Activated CD4-positive, alpha-beta memory T cell treated with anti-CD3 and anti-CD28 coated beads for 36 hours (primary cell): ENCODE measurements at regions not wholly inside any gene's neighbourhood (a gene's known extent, or its start where the extent isn't known, plus 50 kb on each side); places are given as distances from the start of the nearest gene placed in this dataset.
A peak's percentile ranks its signal among the peaks of the same experiment; 100 is the strongest.

Experiments used
- CTCF ChIA-PET: fragments of 350-600 bp; sonication (Branson Sonifier 250); formaldehyde crosslinking; loops from one replicate; lab custom pipeline; 2021; ENCODE audit warnings: antibody characterized with exemption, inconsistent platforms; lab: Charles Lee
- POLR2A ChIA-PET: fragments of 350-600 bp; sonication (Branson Sonifier 250); formaldehyde crosslinking; loops from one replicate; lab custom pipeline; 2021; ENCODE audit warnings: antibody characterized with exemption; lab: Charles Lee
- DNase-seq: peaks from one replicate; pipeline ENCODE4 v3.0.0-alpha.2; 2020
- H3K27ac Mint-ChIP-seq: one replicate; pipeline ENCODE4 v1.8.0; 2021; ENCODE audit warnings: mixed read lengths
- H3K27me3 Mint-ChIP-seq: one replicate; pipeline ENCODE4 v1.8.0; 2021; ENCODE audit warnings: mixed read lengths
- H3K36me3 Mint-ChIP-seq: one replicate; pipeline ENCODE4 v1.8.0; 2021; ENCODE audit warnings: mixed read lengths
- H3K4me1 Mint-ChIP-seq: one replicate; pipeline ENCODE4 v1.8.0; 2021; ENCODE audit warnings: low read depth, mixed read lengths
- H3K4me3 Mint-ChIP-seq: one replicate; pipeline ENCODE4 v1.8.0; 2021; ENCODE audit warnings: mild to moderate bottlenecking, mixed read lengths
- H3K9me3 Mint-ChIP-seq: one replicate; pipeline ENCODE4 v1.8.0; 2021; ENCODE audit warnings: mixed read lengths
- intact Hi-C: fragments of 100-400 bp; cut with micrococcal nuclease; formaldehyde crosslinking; loops from one replicate; pipeline ENCODE4 v1.15.1; 2023

GRCh38 chr12:67430708-67431335 is 161.7 kb downstream of the CAND1 start:
- CTCF ChIA-PET: interaction anchor here (1.0 to 1.3 kb wide), 3 partner anchors 9 to 512 kb away, joined by 3 to 7 read pairs (median 4); no protein-coding TSS in a partner anchor
- intact Hi-C loops: no loop called here
- POLR2A ChIA-PET: no interaction called here
- H3K27me3 Mint-ChIP-seq: no peaks in the 10 kb centered on the region
- no peaks in the 10 kb centered on the region for H3K9me3 Mint-ChIP-seq
- H3K4me1 Mint-ChIP-seq: peaks cover 9% of the 10 kb centered on the region
- no peak overlapping the region for H3K27ac Mint-ChIP-seq
- no peak for DNase-seq
- no peak overlapping the region for H3K4me3 Mint-ChIP-seq
- no peaks in the 10 kb centered on the region for H3K36me3 Mint-ChIP-seq

- Mint-ChIP-seq H3K9me3 (no peaks in the 10 kb centered on the region), H3K36me3 (no peaks in the 10 kb centered on the region), H3K4me3 (no peak overlapping the region), H3K27ac (no peak overlapping the region), H3K4me1 (peaks cover 6% of the 10 kb centered on the region), H3K27me3 (no peaks in the 10 kb centered on the region)
- intact Hi-C loops: no loop called here
- ChIA-PET CTCF (no interaction called here), POLR2A (no interaction called here)
- no peak for DNase-seq
These were observed 162.4 kb downstream of the CAND1 start for GRCh38 chr12:67431411-67432020.

- ChIA-PET CTCF (no interaction called here), POLR2A (no interaction called here)
- H3K4me1 Mint-ChIP-seq: peaks cover 11% of the 10 kb centered on the region
- no peak overlapping the region for H3K4me3 Mint-ChIP-seq
- no peaks in the 10 kb centered on the region for H3K36me3 Mint-ChIP-seq
- no peaks in the 10 kb centered on the region for H3K27me3 Mint-ChIP-seq
- H3K27ac Mint-ChIP-seq: no peak overlapping the region
- H3K9me3 Mint-ChIP-seq: no peaks in the 10 kb centered on the region
- intact Hi-C loops: no loop called here
- no peak for DNase-seq
These were observed 164.4 kb downstream of the CAND1 start for GRCh38 chr12:67433385-67434175.

GRCh38 chr12:67434671-67435370 is 165.7 kb downstream of the CAND1 start:
- ChIA-PET CTCF (interaction anchor here (1.1 to 1.3 kb wide), 2 partner anchors 17 to 724 kb away, joined by 3 read pairs; no protein-coding TSS in a partner anchor), POLR2A (no interaction called here)
- no peak overlapping the region for H3K27ac Mint-ChIP-seq
- no peaks in the 10 kb centered on the region for H3K36me3 Mint-ChIP-seq
- H3K27me3 Mint-ChIP-seq: no peaks in the 10 kb centered on the region
- H3K4me1 Mint-ChIP-seq: peaks cover 11% of the 10 kb centered on the region
- intact Hi-C loops: no loop called here
- H3K9me3 Mint-ChIP-seq: no peaks in the 10 kb centered on the region
- H3K4me3 Mint-ChIP-seq: no peak overlapping the region
- no peak for DNase-seq

- peaks cover 12% of the 10 kb centered on the region for H3K4me1 Mint-ChIP-seq
- H3K36me3 Mint-ChIP-seq: no peaks in the 10 kb centered on the region
- intact Hi-C loops: no loop called here
- H3K27me3 Mint-ChIP-seq: no peaks in the 10 kb centered on the region
- no peak overlapping the region for H3K27ac Mint-ChIP-seq
- H3K4me3 Mint-ChIP-seq: no peak overlapping the region
- ChIA-PET CTCF (interaction anchor here (1.1 to 1.3 kb wide), 2 partner anchors 16 to 80 kb away, joined by 3 to 4 read pairs; no protein-coding TSS in a partner anchor), POLR2A (no interaction called here)
- DNase-seq: no peak
- H3K9me3 Mint-ChIP-seq: no peaks in the 10 kb centered on the region
These were observed 167.1 kb downstream of the CAND1 start for GRCh38 chr12:67436230-67436629.

- intact Hi-C loops: no loop called here
- H3K36me3 Mint-ChIP-seq: no peaks in the 10 kb centered on the region
- no peak for DNase-seq
- POLR2A ChIA-PET: no interaction called here
- H3K27ac Mint-ChIP-seq: no peak overlapping the region
- H3K27me3 Mint-ChIP-seq: peaks cover 2% of the 10 kb centered on the region
- no peak overlapping the region for H3K4me3 Mint-ChIP-seq
- H3K9me3 Mint-ChIP-seq: no peaks in the 10 kb centered on the region
- H3K4me1 Mint-ChIP-seq: peaks cover 20% of the 10 kb centered on the region
- CTCF ChIA-PET: interaction anchor here (1.1 kb wide), 1 partner anchor 81 kb away, joined by 4 read pairs; no protein-coding TSS in a partner anchor
These were observed 167.9 kb downstream of the CAND1 start for GRCh38 chr12:67437011-67437410.

- ChIA-PET POLR2A (interaction anchor here (0.6 kb wide), 1 partner anchor 83 kb away, joined by 5 read pairs; no protein-coding TSS in a partner anchor), CTCF (interaction anchor here (1.2 to 3.1 kb wide), 4 partner anchors 9 to 141 kb away, joined by 3 to 23 read pairs (median 6); no protein-coding TSS in a partner anchor)
- Mint-ChIP-seq H3K4me3 (no peak overlapping the region), H3K4me1 (peaks cover 23% of the 10 kb centered on the region), H3K9me3 (no peaks in the 10 kb centered on the region), H3K27ac (no peak overlapping the region), H3K36me3 (no peaks in the 10 kb centered on the region), H3K27me3 (peaks cover 4% of the 10 kb centered on the region)
- no peak for DNase-seq
- intact Hi-C loops: loop anchor here (2.0 to 5.0 kb wide), 2 partner anchors 85 to 503 kb away; no protein-coding TSS in a partner anchor
These were observed 170.5 kb downstream of the CAND1 start for GRCh38 chr12:67439611-67440010.

- peak overlapping the region; percentile 35 for H3K4me3 Mint-ChIP-seq
- POLR2A ChIA-PET: no interaction called here
These were observed 172.7 kb downstream of the CAND1 start for GRCh38 chr12:67441736-67442346.

GRCh38 chr12:67442347-67442841 is 173.2 kb downstream of the CAND1 start:
- ChIA-PET CTCF (interaction anchor here (0.6 to 3.0 kb wide), 9 partner anchors 8 to 500 kb away, joined by 3 to 15 read pairs (median 3); partner anchors contain the start of gene CAND1), POLR2A (no interaction called here)
- no peak overlapping the region for H3K4me3 Mint-ChIP-seq
- H3K27ac Mint-ChIP-seq: no peak overlapping the region
- DNase-seq: no peak
- H3K27me3 Mint-ChIP-seq: peaks cover 4% of the 10 kb centered on the region
- intact Hi-C loops: loop anchor here (2.0 to 5.0 kb wide), 2 partner anchors 208 to 500 kb away; no protein-coding TSS in a partner anchor
- no peaks in the 10 kb centered on the region for H3K36me3 Mint-ChIP-seq
- peaks cover 16% of the 10 kb centered on the region for H3K4me1 Mint-ChIP-seq
- no peaks in the 10 kb centered on the region for H3K9me3 Mint-ChIP-seq

More at GRCh38 chr12:67441736-67442346, 172.7 kb downstream of the CAND1 start:
- H3K36me3 Mint-ChIP-seq: no peaks in the 10 kb centered on the region
- CTCF ChIA-PET: interaction anchor here (0.6 to 3.1 kb wide), 16 partner anchors 9 to 501 kb away, joined by 3 to 23 read pairs (median 3); partner anchors contain the start of gene CAND1
- DNase-seq: peak; percentile 89
- peaks cover 4% of the 10 kb centered on the region for H3K27me3 Mint-ChIP-seq
- peaks cover 21% of the 10 kb centered on the region for H3K4me1 Mint-ChIP-seq
- H3K9me3 Mint-ChIP-seq: no peaks in the 10 kb centered on the region
- intact Hi-C loops: loop anchor here (1.0 to 5.0 kb wide), 4 partner anchors 87 to 500 kb away; no protein-coding TSS in a partner anchor
- H3K27ac Mint-ChIP-seq: peak overlapping the region; percentile 44

GRCh38 chr12:67442896-67443295 is 173.7 kb downstream of the CAND1 start:
- ChIA-PET CTCF (interaction anchor here (0.8 to 3.0 kb wide), 6 partner anchors 34 to 500 kb away, joined by 3 to 15 read pairs (median 3); partner anchors contain the start of gene CAND1), POLR2A (no interaction called here)
- H3K4me3 Mint-ChIP-seq: no peak overlapping the region
- H3K4me1 Mint-ChIP-seq: peaks cover 18% of the 10 kb centered on the region
- no peaks in the 10 kb centered on the region for H3K9me3 Mint-ChIP-seq
- peaks cover 4% of the 10 kb centered on the region for H3K27me3 Mint-ChIP-seq
- H3K36me3 Mint-ChIP-seq: no peaks in the 10 kb centered on the region
- H3K27ac Mint-ChIP-seq: no peak overlapping the region
- no peak for DNase-seq
- intact Hi-C loops: loop anchor here (2.0 to 5.0 kb wide), 2 partner anchors 208 to 499 kb away; no protein-coding TSS in a partner anchor
